ENCODE measurements at regions not wholly inside any gene's neighbourhood (a gene's known extent, or its start where the extent isn't known, plus 50 kb on each side); places are given as distances from the start of the nearest gene placed in this dataset.

DNA sequence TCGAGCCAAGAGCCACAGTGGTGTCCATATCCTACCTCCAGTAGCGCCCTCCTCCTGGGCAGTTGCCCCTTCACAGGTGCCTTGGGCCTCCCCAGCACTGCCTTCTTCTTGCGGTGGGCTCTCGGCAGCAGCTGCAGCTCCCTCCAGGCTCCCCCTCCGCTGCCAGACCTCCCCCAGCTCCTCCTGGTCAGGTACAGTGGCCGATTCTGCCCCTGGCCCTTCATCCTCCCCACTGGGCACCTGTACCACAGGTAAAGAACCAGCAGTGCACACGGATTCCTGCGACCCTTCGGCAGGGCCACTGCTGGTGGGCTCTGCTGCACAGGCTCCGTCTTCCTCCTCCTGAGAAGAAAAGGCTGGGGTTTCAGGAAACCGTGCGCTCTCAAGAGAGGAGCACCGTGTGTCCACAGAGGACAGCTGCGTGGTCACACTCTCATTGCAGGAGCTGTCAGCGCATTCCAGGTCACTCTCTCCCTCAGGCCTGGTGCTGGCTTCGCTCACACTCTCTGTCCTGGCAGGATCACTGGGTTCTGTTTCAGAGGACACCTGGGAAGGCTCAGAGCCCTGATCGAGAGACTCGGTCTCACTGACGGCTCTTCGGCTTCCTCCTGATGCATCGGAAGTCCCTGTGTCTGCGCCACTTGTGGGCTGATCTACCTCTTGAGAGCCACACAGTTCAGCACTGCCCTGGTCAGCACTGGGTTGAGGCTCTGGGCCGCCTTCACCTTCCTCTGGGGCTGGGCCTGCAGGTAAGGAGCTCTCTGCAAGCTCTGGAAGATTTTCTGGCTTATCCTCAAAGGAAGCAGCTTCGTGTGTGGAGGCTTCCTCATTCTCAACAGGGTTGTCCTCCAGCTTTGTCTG is 147.4 kb upstream of the STK17B start:
- Histone ChIP-seq H3K27ac (ENCODE audit: low read depth, low read length) (no peak overlapping the region), H3K9ac (ENCODE audit: low read length) (no peak overlapping the region), H3K79me2 (ENCODE audit: insufficient read depth, low read length) (no peaks in the 10 kb centered on the region), H3K9me3 (ENCODE audit: insufficient read depth, low read depth, low read length) (no peaks in the 10 kb centered on the region), H3K27me3 (ENCODE audit: insufficient read depth, low read length) (no peaks in the 10 kb centered on the region), H3K36me3 (ENCODE audit: insufficient read depth, low read length) (no peaks in the 10 kb centered on the region), H3K4me2 (ENCODE audit: low read length) (no peak overlapping the region), H2AFZ (ENCODE audit: low read depth, low read length) (no peak overlapping the region), H3K4me1 (ENCODE audit: insufficient read depth, low read length) (peaks cover 34% of the 10 kb centered on the region), H4K20me1 (ENCODE audit: insufficient read depth, low read length) (no peaks in the 10 kb centered on the region), H3K4me3 (ENCODE audit: insufficient read depth, low read depth, low read length) (no peak overlapping the region)
- Mint-ChIP-seq H3K4me3 (ENCODE audit: unreplicated experiment) (no peak overlapping the region), H3K9me3 (ENCODE audit: unreplicated experiment) (no peaks in the 10 kb centered on the region), H3K27ac (ENCODE audit: unreplicated experiment) (no peak overlapping the region), H3K4me1 (ENCODE audit: low read depth, unreplicated experiment) (peaks cover 35% of the 10 kb centered on the region), H3K27me3 (ENCODE audit: low read depth, unreplicated experiment) (no peaks in the 10 kb centered on the region), H3K36me3 (ENCODE audit: low read depth, unreplicated experiment) (peaks cover 9% of the 10 kb centered on the region)
- DNase-seq (ENCODE audit: low read depth) (no peak), FAIRE-seq (no peak)
- TF ChIP-seq, protein P1, sequence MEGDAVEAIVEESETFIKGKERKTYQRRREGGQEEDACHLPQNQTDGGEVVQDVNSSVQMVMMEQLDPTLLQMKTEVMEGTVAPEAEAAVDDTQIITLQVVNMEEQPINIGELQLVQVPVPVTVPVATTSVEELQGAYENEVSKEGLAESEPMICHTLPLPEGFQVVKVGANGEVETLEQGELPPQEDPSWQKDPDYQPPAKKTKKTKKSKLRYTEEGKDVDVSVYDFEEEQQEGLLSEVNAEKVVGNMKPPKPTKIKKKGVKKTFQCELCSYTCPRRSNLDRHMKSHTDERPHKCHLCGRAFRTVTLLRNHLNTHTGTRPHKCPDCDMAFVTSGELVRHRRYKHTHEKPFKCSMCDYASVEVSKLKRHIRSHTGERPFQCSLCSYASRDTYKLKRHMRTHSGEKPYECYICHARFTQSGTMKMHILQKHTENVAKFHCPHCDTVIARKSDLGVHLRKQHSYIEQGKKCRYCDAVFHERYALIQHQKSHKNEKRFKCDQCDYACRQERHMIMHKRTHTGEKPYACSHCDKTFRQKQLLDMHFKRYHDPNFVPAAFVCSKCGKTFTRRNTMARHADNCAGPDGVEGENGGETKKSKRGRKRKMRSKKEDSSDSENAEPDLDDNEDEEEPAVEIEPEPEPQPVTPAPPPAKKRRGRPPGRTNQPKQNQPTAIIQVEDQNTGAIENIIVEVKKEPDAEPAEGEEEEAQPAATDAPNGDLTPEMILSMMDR (IDR thresholded peaks at IDR 0.05; ENCODE audit: insufficient read depth, low read depth, low read length) = no peak
- TF ChIP-seq EZH2 (IDR thresholded peaks at IDR 0.05; ENCODE audit: insufficient read depth, low read length) = no peak

DNA sequence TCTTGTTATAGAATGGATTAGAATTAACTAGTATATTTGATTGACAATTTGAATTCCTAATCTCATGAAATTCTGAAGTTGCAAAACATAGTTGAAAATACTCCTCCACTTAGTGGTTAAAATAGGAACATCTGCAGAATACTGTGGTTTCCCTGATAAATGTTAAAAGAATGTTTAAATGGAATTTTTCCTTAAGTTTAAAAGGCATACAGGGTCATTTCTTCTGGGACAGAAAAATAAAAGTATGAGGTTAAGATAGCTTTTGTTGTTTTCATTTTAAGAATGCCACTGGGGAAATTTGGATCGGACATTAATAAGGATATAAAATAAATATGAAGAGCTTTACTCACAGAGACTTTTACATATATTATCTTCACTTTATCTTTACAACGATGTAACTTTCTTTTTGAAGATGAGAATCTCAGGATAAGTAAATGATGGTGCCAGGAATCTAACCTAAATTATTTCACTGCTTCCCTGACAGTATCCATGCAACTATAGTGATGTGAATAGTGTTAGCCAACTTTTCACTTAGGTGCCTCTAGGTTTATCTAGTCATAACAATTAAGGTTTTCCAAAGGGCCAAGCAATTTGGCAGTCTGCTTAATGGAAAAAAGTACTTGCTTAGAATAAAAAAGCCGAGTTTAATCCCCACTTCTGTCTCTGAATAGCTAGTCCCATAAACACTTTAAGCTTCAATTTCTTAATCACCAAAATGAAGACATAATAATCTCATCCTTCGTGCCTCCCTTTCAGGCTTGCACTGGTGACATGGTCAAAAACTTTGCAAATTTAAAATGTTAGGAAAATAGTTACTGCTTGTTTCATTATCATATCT is 151.8 kb upstream of the STK17B start:
- H3K9me3 ChIP-seq (ENCODE audit: insufficient read depth, low read depth, low read length) = no peaks in the 10 kb centered on the region
- H3K4me2 ChIP-seq (ENCODE audit: low read length) = peak overlapping the region; percentile 70
- H3K4me3 Mint-ChIP-seq (ENCODE audit: unreplicated experiment) = peak overlapping the region; percentile 2
- no peaks in the 10 kb centered on the region for H4K20me1 ChIP-seq (ENCODE audit: insufficient read depth, low read length)
- H3K4me3 ChIP-seq (ENCODE audit: insufficient read depth, low read depth, low read length) = no peak overlapping the region
- DNase-seq (ENCODE audit: low read depth) (peak; percentile 69), FAIRE-seq (peak; percentile 37)
- H3K36me3 ChIP-seq (ENCODE audit: insufficient read depth, low read length) = no peaks in the 10 kb centered on the region
- H3K9me3 Mint-ChIP-seq (ENCODE audit: unreplicated experiment) = no peaks in the 10 kb centered on the region
- peaks cover 20% of the 10 kb centered on the region for H3K4me1 ChIP-seq (ENCODE audit: insufficient read depth, low read length)
- H3K9ac ChIP-seq (ENCODE audit: low read length) = peak overlapping the region; percentile 39
- no peaks in the 10 kb centered on the region for H3K79me2 ChIP-seq (ENCODE audit: insufficient read depth, low read length)
- no peaks in the 10 kb centered on the region for H3K27me3 ChIP-seq (ENCODE audit: insufficient read depth, low read length)
- H3K27ac Mint-ChIP-seq (ENCODE audit: unreplicated experiment) = peak overlapping the region; percentile 75
- TF ChIP-seq, protein P1 (IDR thresholded peaks at IDR 0.05; ENCODE audit: insufficient read depth, low read depth, low read length) = no peak
- no peak for TF ChIP-seq EZH2 (IDR thresholded peaks at IDR 0.05; ENCODE audit: insufficient read depth, low read length)
- H3K27me3 Mint-ChIP-seq (ENCODE audit: low read depth, unreplicated experiment) = no peaks in the 10 kb centered on the region
- peaks cover 31% of the 10 kb centered on the region for H3K4me1 Mint-ChIP-seq (ENCODE audit: low read depth, unreplicated experiment)
- H2AFZ ChIP-seq (ENCODE audit: low read depth, low read length) = no peak overlapping the region
- H3K36me3 Mint-ChIP-seq (ENCODE audit: low read depth, unreplicated experiment) = peaks cover 5% of the 10 kb centered on the region
- H3K27ac ChIP-seq (ENCODE audit: low read depth, low read length) = peak overlapping the region; percentile 62
